Fibroblast of lung (primary cell): ENCODE measurements at regions not wholly inside any gene's neighbourhood (a gene's known extent, or its start where the extent isn't known, plus 50 kb on each side); places are given as distances from the start of the nearest gene placed in this dataset.

ENCODE experiments used
- CTCF ChIP-seq, 2 donors: IDR thresholded peaks in 1 of 2; conservative IDR thresholded peaks in 1 of 2; 1 replicate in 1 of 2; 2 replicates in 1 of 2; pipeline ENCODE4 v1.5.1; 2011 to 2012; ENCODE audit warnings: low read length in 2 of 2, control low read depth in 1 of 2, inconsistent platforms in 1 of 2, low read depth in 1 of 2, mild to moderate bottlenecking in 1 of 2
- EZH2 ChIP-seq: IDR thresholded peaks from 2 replicates; pipeline ENCODE4 v1.5.1; 2012; ENCODE audit warnings: low read length, control low read depth, mild to moderate bottlenecking; ENCODE audit errors: missing control alignments

- no peak for TF ChIP-seq CTCF (conservative IDR thresholded peaks at IDR 0.05 in 1 of 2, IDR thresholded peaks at IDR 0.05 in 1 of 2; ENCODE audit: low read depth in 1 of 2, low read length in 2 of 2)
- no peak for TF ChIP-seq EZH2
Measured at GRCh38 chr4:89363786-89364185, 56.2 kb upstream of the GPRIN3 start.
